ENCODE measurements at regions not wholly inside any gene's neighbourhood (a gene's known extent, or its start where the extent isn't known, plus 50 kb on each side); places are given as distances from the start of the nearest gene placed in this dataset.

- H4K91ac ChIP-seq (ENCODE audit: insufficient read length, low read depth, low read length) = no peak overlapping the region
These were observed 81.6 kb upstream of the HS3ST2 start for GRCh38 chr16:22732400-22732799.

More at GRCh38 chr16:22732400-22732799, 81.6 kb upstream of the HS3ST2 start:
- no peaks in the 10 kb centered on the region for H3K23me2 ChIP-seq (ENCODE audit: insufficient read length, low read depth, low read length, poor library complexity, severe bottlenecking)
- H2BK15ac ChIP-seq (ENCODE audit: low read depth, low read length) = no peak overlapping the region
- Mint-ChIP-seq H3K4me3 (no peak overlapping the region), H3K4me1 (peaks cover 13 to 14% of the 10 kb centered on the region in 2 experiments), H3K36me3 (ENCODE audit: insufficient read depth in 1 of 3, low read depth in 3 of 3) (no peaks in the 10 kb centered on the region), H3K9me3 (no peaks in the 10 kb centered on the region), H3K27ac (no peak overlapping the region; a peak in 1 of 7 replicates), H3K27me3 (ENCODE audit: low read depth) (no peaks in the 10 kb centered on the region; the same call in 1 of the 2 replicates)
- DNase-seq = no peak
- no peak overlapping the region for H3K4me2 ChIP-seq (ENCODE audit: insufficient read depth, insufficient read length, low read length)
- H4K8ac ChIP-seq (replicated peaks; ENCODE audit: insufficient read length, low read depth, low read length) = no peak overlapping the region
- no peak overlapping the region for H3K9ac ChIP-seq (ENCODE audit: extremely low read depth, insufficient read length, low read length)
- H3T11ph ChIP-seq (ENCODE audit: low read length) = no peak overlapping the region
- WGBS (ENCODE audit: extremely low coverage, insufficient read length, low lambda C conversion rate) = no CpG with 5 or more reads among the region's 2 CpGs
- no peaks in the 10 kb centered on the region for H3K79me2 ChIP-seq (ENCODE audit: insufficient read depth, low read length)
- no peaks in the 10 kb centered on the region for H3K4me1 ChIP-seq (ENCODE audit: insufficient read depth, low read length)
- TF ChIP-seq CTCF (conservative IDR thresholded peaks at IDR 0.05) = no peak
- H2BK120ac ChIP-seq (ENCODE audit: low read depth, low read length, poor library complexity, severe bottlenecking) = no peak overlapping the region
- H2AFZ ChIP-seq (ENCODE audit: low read length) = no peak overlapping the region
- no peaks in the 10 kb centered on the region for H3K79me1 ChIP-seq (ENCODE audit: insufficient read depth, low read depth, low read length, poor library complexity, severe bottlenecking)
- H3K14ac ChIP-seq (ENCODE audit: insufficient read depth, low read length) = no peak overlapping the region
- no peaks in the 10 kb centered on the region for H3K27me3 ChIP-seq (ENCODE audit: insufficient read depth, low read length)
- H2BK5ac ChIP-seq (ENCODE audit: insufficient read length, low read length) = no peak overlapping the region
- no peak overlapping the region for H2AK5ac ChIP-seq (ENCODE audit: insufficient read length, low read length)
- H2BK12ac ChIP-seq (ENCODE audit: insufficient read length, low read depth, low read length) = no peak overlapping the region
- no peak overlapping the region for H3K4ac ChIP-seq (ENCODE audit: low read depth, low read length)
- H2BK20ac ChIP-seq (ENCODE audit: low read depth, low read length, poor library complexity, severe bottlenecking) = no peak overlapping the region
- no peak overlapping the region for H3K18ac ChIP-seq (ENCODE audit: insufficient read length, low read depth, low read length)
- H3K56ac ChIP-seq (ENCODE audit: insufficient read length, low read depth, low read length) = no peak overlapping the region
- H3K23ac ChIP-seq (ENCODE audit: insufficient read length, low read depth, low read length) = no peak overlapping the region
- H4K5ac ChIP-seq (ENCODE audit: insufficient read length, low read depth, low read length) = no peak overlapping the region
- H4K20me1 ChIP-seq (ENCODE audit: control insufficient read depth, insufficient read depth, insufficient read length) = no peaks in the 10 kb centered on the region
- H3K27ac ChIP-seq (ENCODE audit: insufficient read length, low read depth, low read length) = no peak overlapping the region
- no peaks in the 10 kb centered on the region for H3K9me3 ChIP-seq (ENCODE audit: control insufficient read depth, low read depth, low read length)
